ENCODE measurements at regions not wholly inside any gene's neighbourhood (a gene's known extent, or its start where the extent isn't known, plus 50 kb on each side); places are given as distances from the start of the nearest gene placed in this dataset.

DNA sequence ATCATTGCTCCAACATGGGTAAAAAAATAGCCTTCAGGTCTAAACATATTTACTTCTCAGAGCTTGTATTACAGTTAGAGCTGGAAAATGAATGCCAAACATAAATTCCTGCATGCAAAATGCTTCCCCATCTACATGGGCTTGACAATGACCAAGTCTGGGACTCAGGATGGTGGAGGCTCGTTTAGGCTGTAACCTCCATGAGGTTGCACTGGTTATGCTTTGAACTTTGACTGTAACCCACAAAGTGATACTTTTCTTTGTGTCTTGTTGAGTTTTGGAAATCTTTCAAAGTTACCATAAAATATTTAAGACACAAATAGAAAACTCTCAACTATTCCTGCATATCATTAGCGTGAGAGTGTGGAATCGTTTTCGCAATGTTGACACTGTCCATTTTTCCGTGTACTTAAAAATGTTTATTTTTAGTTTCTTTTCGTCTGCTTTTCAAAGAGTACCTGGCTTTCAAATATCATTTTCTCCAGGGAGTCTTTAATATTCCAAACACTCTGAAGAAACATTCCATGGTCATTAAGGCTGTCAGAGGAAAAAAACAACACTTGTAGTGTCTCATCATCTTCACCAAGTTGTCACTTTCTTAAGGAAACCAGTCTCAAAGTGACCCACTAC is 487.8 kb downstream of the ENC1 start:
- no peak for TF ChIP-seq POLR2A (IDR thresholded peaks at IDR 0.05)
- TF ChIP-seq CTCF (IDR thresholded peaks at IDR 0.05), result no peak

Measured in uterus (tissue), 2 donors.